ENCODE measurements at regions not wholly inside any gene's neighbourhood (a gene's known extent, or its start where the extent isn't known, plus 50 kb on each side); places are given as distances from the start of the nearest gene placed in this dataset.

DNA sequence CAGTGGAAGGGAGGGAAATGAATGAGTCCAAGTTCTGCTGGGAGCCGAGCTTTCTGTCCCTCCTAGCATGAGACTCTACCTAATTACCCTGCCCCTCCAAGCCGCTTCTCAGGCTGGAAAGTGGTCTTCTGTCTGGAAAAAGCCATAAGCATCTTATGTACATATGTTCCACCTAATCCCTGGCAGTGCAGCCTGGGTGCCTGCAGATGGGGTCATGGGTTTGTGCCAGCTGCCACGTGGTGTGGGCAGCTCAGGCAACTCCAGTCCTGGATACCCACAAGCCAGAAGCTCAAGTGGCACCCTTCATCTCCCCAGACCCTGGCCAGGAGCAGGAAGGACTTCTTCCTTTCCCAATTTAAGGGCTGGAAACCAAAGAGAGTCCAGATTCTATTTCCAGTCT lies 253.1 kb downstream of the LY86 start:
- TF ChIP-seq CTCF (IDR thresholded peaks at IDR 0.05) (no peak), GATA2 (CRISPR knock-in tag; IDR thresholded peaks at IDR 0.05) (no peak), RXRA (IDR thresholded peaks at IDR 0.05; ENCODE audit: borderline replicate concordance, low read depth) (no peak), USF2 (IDR thresholded peaks at IDR 0.05; ENCODE audit: borderline replicate concordance, low read depth, low read length) (no peak), EP300 (IDR thresholded peaks at IDR 0.05; ENCODE audit: borderline replicate concordance in 1 of 2, low read depth in 1 of 2, low read length in 1 of 2) (no peak), CHD2 (IDR thresholded peaks at IDR 0.05; ENCODE audit: low read length, partially characterized antibody) (no peak), POLR2AphosphoS5 (IDR thresholded peaks at IDR 0.05; ENCODE audit: low read depth, low read length) (no peak), RAD21 (IDR thresholded peaks at IDR 0.05; ENCODE audit: low read length) (peak; percentile 6; the same call in 1 of the 2 replicates), TAF1 (IDR thresholded peaks at IDR 0.05; ENCODE audit: borderline replicate concordance, low read depth, low read length) (no peak), SIN3A (IDR thresholded peaks at IDR 0.05; ENCODE audit: borderline replicate concordance, low read depth, low read length) (no peak), REST (IDR thresholded peaks at IDR 0.05; ENCODE audit: low read depth, low read length) (no peak), MAX (IDR thresholded peaks at IDR 0.05; ENCODE audit: low read depth) (no peak), GABPA (IDR thresholded peaks at IDR 0.05; ENCODE audit: low read depth) (no peak)
- TF ChIP-seq, protein P1, sequence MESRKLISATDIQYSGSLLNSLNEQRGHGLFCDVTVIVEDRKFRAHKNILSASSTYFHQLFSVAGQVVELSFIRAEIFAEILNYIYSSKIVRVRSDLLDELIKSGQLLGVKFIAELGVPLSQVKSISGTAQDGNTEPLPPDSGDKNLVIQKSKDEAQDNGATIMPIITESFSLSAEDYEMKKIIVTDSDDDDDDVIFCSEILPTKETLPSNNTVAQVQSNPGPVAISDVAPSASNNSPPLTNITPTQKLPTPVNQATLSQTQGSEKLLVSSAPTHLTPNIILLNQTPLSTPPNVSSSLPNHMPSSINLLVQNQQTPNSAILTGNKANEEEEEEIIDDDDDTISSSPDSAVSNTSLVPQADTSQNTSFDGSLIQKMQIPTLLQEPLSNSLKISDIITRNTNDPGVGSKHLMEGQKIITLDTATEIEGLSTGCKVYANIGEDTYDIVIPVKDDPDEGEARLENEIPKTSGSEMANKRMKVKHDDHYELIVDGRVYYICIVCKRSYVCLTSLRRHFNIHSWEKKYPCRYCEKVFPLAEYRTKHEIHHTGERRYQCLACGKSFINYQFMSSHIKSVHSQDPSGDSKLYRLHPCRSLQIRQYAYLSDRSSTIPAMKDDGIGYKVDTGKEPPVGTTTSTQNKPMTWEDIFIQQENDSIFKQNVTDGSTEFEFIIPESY (IDR thresholded peaks at IDR 0.05; ENCODE audit: borderline replicate concordance, low read depth): no peak

Data from SK-N-SH (cell line).